Amniotic stem cell (primary cell): ENCODE measurements at regions not wholly inside any gene's neighbourhood (a gene's known extent, or its start where the extent isn't known, plus 50 kb on each side); places are given as distances from the start of the nearest gene placed in this dataset.

Experiments
- DNase-seq: peaks from one replicate; lab custom pipeline; 2025; lab: John Stamatoyannopoulos, UW

DNA sequence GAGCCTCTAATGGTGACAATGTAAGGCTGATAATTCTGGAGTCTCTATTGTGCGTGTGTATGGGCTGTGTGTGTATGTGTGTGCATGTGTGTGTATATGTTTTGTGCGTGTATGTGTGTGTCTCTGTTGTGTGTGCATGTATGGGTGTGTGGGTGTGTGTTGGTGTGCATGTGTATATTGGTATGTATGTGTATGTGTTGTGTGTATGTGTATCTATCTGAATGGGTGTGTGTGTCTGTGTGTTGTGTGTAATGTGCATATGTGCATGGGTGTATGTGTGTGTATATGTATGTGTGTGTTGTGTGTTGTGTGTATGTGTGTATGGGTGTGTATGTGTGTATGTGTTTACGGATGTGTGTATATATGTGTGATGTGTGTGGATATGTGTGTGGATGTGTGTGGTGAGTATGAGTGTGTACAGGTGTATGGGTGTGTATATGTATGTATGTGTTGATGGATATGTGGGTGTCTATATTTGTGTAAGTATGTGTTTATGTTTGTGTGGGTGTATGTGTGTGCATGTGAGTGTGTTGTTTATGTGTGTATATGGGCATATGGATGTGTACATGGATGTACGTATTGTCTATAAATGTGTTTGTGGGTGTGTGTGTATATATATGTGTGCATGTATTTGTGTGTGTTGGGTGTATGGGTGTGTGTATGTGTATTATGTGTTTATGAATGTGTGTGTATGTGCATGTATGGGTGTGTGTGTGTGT is 366.7 kb downstream of the UQCRFS1 start:
- DNase-seq: no peak

DNA sequence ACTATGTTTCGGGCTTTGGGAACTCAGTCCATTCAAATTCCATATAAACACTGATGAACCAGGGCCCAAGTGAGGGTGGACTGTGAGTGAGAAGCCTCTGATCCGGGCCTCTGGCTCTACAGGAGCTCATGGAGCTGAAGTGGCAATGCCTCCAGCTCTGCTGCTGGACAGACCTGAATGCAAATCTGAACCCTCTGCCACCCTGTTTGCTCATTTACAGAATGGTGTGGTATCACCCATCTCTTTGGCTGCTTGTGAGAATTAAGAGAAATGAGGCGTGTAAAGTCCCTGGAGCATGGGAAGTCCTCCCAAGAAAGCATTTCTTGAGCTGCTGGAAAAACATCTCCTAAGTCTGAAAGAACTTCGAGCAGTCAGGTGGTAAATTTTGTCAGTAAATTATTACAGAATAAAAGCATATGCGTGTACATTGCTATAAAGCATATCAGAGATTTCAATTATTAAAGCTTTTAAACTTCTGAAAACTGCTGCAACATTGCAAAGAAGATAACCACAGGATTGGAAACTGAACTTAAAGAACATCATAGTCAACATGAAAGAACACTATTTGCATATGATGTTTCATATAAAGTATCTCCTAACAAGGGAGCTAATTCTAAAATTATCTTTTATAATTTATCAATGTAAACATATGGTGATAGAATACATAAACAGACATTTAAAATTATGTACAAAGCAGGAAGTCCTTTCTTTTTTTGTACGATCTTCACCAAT is 369.0 kb downstream of the UQCRFS1 start:
- DNase-seq: no peak

DNA sequence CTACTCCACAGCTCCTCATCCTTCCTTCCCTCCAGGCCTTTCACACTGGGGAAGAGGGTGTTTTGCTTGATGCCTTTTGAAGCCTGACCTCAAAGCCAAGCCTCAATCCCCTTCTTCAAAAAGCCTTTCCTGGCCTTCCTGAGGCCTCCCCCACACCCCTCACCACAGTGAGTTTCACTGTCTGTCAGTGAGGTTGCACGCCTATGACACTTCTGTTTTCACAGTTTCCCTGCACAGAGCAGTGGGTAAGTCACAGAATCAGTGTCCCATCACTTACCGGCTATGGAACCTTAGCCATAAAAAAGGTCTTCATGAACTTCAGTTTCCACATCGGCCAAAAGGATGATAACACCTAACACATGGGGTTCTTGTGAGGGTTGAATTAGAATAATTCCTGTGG is 371.4 kb downstream of the UQCRFS1 start:
- no peak for DNase-seq

DNA sequence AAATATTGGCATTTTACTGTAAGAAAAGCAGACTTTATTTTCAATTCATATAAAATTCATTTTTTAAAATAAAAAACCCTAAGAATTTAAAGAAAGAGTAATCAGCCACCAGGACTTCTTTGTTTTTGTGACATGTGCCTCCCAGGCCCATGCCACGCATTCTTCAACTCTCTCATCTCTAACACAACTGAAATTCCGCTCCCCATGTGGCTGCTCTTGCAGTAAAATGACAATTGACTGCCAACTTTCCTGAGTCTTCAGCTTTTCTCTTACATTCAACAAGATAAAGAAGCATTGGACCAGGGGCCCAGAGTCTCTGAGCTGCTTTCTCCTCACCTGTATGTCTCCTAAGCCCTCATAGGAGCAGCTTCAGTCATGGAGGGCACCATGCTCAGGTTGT is 372.1 kb downstream of the UQCRFS1 start:
- DNase-seq: no peak

DNA sequence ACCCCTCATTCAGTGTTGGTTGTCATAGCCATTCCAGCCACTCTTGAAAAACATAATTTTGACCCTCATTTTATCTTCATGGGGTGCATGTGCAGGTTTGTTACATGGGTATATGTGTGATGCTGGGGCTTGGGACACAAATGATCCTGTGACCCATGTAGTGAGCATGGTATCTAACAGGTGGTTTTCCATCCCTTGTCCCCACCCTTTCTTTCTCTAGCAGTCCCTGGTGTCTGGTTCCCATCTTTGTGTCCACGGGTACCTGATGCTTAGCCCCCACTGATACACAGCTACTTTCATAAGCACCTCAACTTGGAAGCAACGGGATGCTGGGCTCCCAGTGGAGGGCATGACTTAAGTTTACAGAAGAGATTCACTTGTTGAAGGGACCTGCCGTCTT is 373.5 kb downstream of the UQCRFS1 start:
- no peak for DNase-seq

DNA sequence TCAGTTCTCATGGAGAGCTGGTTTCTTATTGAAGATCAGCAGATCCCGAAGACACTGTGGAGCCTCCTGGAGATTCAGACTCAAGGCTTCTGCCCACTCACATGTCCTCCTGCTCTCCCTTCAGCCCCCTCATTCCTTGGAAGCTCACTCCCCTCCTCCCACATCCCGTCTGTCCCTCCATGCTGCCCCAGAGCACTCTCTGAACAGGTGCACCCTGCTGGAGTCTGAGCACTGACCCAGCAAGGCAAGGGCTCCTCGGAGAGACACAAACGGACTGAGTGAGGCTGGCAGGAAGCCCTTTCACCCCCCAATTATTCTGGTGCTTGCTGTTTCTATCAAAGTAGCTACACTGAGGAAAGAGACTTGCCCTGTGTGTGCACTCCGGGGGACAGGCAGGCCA is 374.0 kb downstream of the UQCRFS1 start:
- DNase-seq: no peak

DNA sequence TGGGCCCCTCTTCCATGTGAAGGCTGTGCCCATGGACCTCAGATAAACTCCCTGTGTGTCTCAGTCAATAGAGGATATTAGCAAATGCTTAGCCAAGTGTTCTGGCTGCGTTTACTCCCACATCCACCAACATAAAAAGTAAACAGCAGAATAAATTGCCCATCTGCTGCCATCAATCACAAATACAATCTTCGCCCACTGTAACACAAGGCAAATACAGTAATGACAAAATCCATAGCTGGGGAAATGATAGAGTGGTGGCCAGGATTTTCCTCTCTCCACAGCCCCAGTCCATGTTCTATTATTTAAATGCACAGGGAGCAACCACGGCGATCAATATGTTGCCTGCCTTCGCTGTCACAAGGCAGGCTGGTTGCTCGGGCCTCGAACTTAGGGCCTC is 376.5 kb downstream of the UQCRFS1 start:
- DNase-seq: no peak

DNA sequence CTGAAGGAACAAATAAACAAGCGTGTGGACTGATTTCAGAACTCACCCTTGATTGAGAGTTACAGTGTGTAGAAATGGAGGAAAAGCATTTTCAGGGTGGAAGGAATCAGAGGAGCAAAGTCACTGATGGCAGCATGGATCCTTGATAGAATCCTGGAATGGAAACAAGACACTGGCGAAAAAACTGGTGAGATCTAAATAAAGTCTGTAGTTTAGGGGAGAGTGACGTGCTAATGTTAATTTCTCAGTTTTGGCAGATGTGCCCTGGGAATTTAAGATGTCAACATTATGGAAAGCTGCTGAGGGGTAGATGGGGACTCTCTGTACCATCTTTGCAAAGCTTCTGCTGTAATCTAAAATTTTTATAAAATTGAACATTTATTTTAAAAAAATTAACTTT is 378.0 kb downstream of the UQCRFS1 start:
- no peak for DNase-seq

DNA sequence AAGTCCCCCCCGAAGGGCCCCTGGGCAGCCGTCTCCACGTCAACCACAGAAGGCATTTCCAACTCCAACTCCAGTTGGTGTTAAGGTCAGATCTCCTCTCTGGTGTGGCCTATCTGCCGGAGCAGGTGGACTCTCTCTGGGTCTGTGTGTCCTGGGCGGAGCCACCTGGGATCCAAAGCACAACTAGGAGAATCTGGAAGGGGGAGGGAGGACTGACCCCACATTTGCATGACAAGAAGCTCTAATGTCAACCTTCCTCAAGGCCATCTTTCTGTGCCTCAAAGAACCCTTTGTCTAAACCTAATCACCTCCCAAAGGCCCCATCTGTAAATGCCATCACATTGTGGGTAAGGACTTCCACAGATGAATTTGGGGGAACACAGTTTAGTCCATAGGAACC is 381.5 kb downstream of the UQCRFS1 start:
- DNase-seq: no peak

DNA sequence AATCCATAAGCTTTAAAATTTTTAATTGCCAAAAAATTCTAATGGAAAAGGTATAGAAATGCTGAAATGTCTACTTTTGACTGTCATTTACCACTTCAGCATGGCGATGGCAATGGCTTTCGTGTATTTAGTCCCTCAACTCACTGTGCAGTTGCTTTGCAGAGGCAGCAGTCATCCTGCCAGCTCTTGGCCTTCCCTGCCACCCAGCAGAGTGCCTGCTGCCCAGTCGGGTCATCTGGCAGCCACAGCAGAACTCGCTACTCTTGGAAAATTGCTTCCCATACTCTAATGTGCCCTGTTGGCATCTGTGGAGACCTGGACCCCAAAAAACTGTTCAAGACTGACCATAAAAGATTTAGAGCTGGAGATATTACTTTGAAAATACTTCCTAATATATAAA is 383.2 kb downstream of the UQCRFS1 start:
- no peak for DNase-seq

DNA sequence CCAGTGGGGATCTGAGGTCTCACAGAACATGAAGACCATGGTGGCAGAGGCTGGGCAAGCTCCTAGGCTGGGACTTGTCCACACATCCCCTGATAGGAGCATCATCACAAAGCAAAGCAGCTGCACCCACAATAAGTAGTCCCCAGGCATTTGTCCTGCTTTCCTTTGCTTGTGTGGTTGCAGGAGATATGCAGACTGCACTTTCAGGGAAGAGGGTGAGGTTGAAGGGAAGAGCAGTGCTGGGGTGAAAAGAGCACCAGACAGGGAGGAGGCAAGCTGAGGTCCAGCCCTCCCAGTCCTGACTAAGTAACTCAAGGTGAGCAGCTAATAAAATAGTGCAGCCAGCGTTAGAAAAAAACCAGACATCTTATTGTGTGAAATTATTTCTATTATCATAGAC is 383.6 kb downstream of the UQCRFS1 start:
- no peak for DNase-seq

DNA sequence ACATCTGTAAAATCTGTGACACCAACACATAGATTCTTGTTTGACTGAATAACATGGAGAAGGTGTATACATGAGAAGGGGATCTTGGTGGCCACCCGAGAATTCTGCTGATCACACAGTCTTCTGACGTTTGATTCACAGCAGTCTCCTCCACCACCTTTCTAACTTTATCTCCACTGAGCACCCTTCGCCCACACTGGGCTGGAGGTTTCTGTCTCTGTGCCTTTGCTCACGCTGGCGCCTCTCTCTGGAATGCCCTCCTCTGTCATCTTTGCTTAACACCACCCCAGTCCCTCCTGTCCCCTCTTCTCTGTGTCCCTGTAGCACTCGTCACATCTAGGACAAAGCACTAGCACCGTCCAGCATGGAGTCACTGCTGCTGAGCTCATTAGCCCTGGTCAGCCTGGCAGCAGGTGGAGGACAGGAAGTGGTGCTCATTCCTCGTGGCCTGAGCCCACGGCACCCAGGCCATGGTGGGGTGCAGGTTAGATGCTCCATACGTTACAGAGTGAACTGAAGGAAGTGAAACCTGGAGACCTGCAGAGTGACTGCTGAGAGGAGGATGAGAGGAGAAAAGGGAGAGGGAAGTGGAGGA is 384.6 kb downstream of the UQCRFS1 start:
- DNase-seq: no peak

DNA sequence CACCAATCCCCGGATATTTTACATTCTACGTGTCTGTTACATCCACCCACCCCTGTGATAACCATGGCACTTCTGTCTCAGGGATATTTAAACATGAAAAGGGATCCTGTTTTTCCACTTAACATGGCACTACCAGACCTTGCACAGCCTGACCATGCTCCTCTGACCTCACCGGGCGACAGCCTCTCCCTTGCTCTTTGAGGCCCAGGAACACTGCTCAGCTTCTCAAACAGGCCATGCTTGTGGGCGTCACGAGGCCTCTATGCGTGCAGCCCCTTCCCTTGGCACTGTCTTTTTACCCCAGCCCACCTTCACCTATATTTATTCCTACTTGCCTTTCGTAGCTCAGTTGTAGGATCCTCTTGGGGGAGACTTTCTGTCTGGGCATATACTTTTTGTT is 385.6 kb downstream of the UQCRFS1 start:
- DNase-seq: no peak

DNA sequence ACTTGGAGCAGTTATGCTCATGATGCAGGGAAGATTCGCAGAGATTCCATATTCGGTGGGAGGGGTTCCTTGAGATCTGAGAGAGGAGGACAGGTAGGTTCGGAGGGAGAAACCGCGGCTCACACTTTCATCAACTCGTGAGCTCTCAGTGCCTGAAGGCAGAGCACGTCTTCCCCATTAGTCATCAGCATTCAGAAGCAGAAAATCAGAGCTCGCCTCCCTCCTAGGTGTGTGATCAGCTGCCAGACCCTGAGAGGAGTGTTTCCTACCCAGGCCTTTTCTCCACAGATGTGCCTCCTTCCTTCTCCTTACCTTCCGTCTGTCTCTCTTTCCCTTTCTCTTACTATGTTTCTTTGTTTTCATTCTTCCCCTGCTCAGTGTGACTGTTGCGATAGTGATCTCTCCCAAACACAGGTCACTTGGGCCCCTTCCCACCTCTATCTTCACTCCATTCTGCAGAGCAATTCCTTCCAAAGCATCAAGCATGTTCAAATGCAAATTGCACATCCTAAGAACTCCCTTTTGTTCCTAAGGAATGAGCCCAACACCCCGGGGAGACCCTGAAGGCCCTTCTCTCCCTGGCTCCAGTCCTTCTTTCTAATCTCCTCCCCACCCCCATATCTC is 389.5 kb downstream of the UQCRFS1 start:
- DNase-seq: no peak

DNA sequence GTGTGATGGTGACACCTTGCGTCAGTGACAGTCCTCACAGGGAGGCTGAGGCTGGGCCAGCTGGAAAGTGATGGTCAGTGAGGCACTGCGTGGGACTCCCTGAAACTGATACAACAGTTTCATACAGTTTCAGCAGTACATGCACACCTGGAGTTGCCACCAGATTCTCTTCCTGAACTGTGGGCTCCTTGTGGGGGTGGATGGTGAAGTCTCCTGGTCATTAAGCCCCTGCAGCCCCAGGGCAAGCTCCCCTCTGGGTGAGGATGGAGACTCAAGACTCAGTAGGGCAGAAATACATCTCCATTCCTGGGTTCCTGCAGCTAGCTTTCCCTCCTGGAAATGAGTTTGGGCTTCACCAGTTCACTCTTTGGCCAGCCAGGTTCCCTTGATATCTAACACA is 392.7 kb downstream of the UQCRFS1 start:
- DNase-seq: no peak

DNA sequence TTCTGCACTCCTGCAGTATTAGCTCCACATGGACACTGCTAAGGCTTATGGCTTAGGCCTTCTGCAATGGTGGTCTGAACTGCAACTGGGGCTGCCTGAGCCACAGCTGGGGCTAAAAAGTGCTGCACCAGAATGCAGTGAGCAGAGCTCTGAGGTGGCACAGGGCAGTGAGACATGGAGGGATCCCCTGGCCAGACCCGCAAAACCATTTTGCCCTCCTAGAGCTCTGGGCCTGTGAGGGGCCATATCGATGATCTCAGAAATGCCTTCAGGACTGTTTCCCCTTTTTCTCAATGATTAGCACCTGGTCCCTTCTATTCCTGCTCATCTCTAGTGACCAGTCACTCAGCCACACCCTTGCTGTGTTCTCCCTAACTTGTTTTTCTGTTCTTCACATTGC is 397.7 kb downstream of the UQCRFS1 start:
- DNase-seq: no peak

DNA sequence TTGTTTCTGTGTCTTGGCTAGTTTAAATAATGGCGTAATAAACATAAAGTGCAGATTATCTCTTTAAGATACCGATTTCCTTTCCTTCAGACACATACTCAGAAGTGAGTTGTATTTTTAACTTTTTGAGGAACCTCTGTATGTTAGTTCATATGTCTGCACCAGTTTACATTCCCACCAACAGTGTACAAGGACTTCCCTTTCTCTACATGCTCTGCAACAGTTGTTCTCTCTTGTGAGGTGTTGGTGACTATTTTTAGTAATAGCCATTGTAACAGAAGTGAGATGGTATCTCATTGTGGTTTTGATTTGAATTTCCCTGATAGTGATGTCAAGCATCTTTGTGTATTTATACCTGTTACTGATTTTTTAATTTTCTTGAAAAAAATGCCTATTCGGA is 418.6 kb downstream of the UQCRFS1 start:
- DNase-seq: no peak

DNA sequence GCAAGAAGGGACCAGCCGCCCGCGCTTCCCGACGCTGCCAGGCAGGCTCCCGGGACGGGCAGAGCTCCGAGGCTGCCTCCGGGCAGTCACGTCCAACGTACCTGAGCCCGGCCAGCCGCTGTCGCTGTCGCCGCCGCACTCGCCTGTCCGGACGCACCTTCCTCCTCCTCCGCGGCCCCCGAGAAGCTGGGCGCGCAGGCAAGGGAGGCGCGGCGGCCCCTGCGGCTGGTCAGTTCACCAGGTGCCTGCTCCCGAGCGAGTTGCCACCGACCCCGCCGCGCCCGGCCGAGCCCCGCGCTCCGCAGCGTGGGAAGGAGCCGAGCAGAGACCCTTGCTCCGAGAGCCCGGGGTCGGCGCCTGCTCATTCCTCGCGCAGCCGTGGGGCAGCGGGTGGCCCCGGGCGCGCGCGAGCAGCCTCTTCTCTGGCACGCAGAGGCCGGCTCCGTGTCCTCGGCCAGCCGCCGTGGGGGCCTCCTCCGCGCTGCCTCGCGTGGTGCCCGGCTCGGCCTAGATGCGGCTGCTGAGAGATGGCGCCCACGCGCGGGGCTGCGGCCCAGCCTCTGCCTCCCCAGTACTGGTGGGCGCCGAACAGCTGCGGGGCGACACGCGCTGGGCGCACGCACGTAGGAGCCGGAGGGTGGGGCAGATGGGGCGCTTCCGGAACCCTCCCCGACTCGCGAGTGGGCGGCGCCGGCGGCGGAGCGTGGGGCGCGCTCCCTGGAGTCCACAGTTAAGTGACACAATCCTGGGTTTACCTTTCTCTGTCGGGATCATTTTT is 419.4 kb downstream of the UQCRFS1 start:
- DNase-seq: no peak

DNA sequence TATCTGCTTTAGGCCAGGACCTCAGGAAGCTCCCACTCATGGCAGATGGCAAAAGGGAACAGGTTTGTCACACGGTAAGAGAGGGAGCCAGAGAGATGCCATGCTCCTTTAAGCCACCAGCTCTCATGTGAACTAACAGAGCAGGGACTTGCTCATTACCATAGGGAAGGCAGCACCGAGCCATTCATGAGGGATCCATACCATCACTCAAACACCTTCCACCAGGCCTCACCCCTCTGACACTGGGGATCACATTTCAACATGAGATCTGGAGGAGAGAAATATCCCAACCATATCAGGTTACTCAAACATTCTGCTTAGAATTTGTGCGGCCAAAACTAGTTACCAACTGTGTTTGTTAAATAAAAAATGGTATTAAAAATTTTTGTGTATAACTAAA is 427.0 kb downstream of the UQCRFS1 start:
- DNase-seq: no peak

DNA sequence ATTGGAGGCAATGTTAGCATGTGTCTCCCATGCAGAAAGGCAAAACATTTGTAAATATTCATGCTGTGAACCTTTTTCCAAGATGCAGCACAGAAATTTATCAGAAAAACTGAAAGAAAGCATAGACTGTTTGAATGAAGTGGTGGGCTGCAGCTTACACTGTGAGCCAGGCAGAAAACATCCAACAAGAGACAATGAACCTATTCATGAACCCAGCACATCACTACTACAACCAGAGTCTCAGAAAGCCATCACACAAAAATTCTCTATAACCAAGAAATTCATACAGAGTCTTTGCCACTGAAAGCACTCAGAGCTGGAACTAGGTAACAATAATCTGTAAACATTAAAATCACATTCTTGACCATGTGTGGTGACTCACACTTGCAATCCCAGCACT is 448.9 kb downstream of the UQCRFS1 start:
- no peak for DNase-seq

DNA sequence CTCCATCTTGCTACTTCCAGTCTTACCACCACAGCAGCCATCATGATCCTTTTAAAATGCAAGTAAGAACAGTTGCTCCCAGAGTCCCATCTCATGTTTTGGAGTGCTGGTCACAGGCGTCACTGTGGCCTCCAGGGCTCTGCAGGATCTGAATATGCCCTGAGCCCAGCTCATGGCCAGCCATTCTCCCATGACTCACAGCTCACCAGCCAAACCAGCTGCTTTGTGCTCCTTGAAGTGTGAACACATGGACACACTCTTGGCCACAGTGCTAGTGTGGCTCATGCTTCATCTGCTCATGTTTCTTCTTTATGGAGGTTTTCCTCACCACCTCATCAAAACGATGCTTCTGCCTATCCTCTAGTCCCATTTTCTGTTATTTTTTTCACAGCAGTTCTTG is 466.5 kb downstream of the UQCRFS1 start:
- no peak for DNase-seq

DNA sequence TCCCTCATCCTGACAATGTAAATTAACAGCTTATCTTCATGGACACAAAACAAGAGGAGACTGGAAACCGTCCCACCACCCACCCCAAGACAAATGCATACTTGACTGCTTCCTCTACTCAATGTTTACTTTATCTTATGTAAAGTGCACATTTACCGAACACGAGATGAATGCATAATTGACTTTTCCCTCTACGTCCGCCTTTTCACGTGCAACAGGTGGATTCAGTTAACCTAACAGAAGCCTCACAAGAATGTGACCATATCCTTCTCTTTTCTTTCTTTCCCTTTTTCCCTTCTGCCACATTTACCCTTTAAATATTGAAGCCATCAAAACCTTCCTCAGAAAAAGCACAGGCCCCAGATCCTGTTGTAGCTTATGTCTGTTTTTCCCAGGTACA is 468.0 kb downstream of the UQCRFS1 start:
- no peak for DNase-seq
